ENCODE measurements at regions not wholly inside any gene's neighbourhood (a gene's known extent, or its start where the extent isn't known, plus 50 kb on each side); places are given as distances from the start of the nearest gene placed in this dataset.

DNA sequence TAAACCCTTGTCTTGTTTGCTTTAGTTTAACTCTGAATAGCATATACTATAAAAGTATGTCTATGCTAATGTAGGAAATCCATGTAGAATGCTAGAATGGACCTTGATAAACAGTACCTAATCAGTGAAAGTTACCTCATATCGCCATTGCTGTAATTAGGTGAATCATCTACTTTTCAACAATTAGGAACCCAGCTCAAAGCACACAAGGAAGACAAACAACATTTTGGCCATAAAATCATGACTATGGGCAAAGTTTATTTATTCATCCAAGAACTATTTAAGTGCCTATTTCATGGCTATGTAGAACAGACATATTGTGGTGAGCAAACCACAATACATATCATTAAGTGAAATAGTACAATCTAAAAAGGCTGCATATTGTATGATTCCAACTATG lies 1043.2 kb downstream of the BRINP3 start:
- DNase-seq, result no peak

DNA sequence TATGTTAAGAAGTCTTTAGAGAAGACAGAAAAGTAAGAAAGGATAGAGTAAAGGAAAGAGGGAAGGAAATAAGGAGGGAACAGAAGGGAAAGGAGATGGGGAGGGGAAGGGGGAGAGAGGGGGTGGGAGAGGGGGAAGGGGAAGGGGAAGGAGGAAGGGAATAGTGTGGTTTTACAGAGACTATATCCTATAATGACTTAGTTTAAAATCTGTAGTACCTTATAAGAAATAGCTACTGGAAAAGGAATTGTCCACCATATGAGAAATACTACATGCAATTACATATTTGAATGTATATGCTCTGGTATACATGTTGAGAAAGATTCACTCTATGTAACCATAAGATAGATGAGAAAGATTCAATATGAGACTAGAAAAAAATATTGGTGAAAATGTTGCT lies 1042.3 kb downstream of the BRINP3 start:
- no peak for DNase-seq

DNA sequence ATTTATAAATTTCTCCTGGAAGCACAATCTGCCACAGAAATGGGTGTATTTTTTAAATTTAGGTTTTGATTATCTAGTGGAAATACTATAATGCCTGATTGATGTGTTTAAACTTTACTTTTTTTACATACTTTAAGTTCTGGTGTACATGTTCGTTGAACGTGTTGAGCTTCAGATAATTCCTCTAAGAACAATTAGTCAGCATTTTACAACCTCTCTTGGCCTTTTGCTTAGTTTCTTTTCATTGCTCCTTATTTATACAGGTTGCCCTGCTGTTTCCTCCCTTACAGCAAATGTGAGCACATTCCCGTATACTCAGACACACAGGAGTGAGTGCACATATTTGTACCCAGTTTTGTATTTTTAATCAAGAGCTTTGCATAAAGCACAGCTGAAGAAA lies 1038.9 kb downstream of the BRINP3 start:
- DNase-seq, result no peak

DNA sequence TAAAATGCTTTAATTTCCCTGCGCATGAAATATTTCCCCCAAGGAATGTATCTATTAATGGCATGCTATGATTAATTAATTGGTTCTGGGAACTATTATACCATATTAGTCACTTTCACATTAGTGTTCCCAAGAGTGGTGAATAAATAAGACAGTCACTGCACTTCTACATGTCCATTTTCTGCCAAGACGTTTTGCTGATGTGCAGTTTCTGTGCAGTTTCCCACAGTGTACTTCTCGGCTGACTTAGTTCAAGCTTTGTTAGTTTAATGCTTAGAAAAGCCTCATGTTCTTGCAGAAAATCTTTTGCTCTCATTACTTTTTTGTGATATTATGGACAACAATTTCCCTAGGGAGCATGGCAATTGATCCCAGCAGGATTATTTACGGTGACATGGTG lies 1014.5 kb downstream of the BRINP3 start:
- DNase-seq, result no peak

DNA sequence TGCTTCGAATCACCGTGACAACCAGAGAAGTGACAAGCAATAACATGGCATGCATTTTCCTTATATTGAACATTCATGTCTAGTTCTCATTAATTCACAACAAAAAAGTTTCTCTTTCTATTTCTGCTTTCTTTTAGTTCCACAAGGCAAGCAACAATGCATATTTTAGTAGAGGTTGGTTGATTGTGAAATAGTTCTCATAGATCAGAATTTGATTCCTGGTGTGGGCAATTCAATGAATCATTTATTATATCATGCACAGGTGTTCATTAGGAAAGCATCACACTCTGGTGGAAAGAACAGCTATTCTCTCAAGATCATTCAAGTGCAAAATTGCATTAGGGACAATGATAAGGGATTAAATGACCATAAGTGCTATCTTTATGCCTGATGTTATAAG lies 980.9 kb downstream of the BRINP3 start:
- no peak for DNase-seq

DNA sequence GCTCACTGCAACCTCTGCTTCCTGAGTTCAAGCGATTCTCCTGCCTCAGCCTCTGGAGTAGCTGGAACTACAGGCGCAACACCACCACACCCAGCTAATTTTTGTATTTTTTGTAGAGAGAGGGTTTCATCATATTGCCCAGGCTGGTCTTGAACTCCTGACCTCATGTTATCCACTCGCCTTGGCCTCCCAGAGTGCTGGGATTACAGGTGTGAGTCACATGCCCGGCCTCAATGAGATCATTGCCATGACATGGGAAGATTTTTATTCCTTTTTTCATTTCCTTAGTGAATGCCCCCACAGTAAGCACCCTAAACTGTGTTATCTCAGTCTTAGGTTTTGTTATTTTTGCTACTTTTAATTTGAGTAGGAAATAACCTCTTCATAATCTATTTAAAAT lies 977.9 kb downstream of the BRINP3 start:
- no peak for DNase-seq

DNA sequence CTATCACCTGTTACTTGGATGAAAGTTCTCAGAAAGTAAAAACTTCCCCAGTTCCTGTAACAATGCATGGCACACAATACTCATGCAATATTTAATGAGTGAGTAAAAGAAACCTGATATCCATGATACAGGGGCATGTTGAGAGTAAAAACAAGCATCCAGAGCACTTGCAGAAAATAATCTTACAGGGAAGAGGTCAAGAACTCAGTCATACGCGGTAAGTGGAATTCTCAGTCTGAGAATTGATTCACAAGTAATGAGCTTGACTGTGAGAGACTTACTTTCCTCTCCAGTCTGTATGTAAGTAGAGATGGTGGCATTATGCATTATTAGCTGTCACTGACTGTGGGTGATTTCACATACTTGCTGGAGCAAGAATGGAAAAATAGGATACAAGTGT lies 976.9 kb downstream of the BRINP3 start:
- no peak for DNase-seq

DNA sequence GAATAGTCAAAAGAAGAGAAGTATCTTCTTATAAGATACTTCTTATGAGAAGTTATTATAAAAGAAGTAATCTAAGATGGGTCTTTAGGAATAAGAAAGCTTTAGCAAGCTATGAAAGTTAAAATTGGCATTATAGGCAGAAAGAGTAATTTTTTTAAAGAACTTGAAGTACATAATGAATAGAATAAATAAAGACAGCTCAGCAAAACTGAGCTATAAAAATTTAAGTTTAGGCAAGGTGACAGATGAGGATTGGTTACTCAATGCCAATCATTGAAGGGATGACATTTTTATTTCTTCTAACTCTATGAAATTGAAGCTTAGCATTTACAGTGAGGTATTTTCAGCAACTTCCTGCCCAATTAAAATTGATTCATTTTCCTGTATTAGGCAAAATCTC lies 966.8 kb downstream of the BRINP3 start:
- no peak for DNase-seq

DNA sequence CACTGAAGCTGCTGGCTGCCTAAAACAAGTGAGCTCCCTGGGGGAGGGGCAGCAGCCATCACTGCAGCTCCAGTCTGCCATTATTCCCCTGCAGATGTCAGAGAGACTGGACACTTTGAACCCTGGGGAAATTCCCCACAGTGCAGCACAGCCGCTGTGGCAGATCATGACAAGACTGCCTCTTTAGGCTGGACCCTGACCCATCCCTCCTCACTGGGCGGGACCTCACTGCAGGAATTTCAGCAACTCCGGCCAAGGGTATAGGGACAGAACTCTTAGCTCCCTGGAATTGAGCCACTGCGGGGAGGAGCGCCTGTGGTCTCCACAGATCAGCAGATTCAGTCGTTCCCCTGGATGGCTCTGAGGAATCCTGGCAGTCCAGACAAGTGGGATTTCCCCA lies 964.6 kb downstream of the BRINP3 start:
- no peak for DNase-seq

DNA sequence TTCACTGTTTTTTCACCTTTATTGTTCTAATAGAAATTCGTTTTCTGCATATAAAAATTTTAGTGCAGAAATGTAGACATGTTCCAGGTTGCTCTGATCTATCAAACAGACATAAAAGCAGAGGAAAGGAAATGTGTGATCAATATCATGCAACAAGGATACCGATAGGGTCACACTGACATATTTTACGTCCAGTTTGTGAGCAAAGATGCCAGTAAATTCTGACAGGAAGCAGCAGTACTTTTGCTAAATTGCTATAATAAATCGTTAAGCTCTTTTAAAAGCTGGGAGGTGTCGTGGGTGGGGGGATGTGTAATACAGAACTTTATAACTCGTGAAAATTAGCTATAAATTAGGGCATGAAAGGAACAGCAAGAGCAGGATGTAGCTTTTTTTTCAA lies 955.2 kb downstream of the BRINP3 start:
- no peak for DNase-seq

DNA sequence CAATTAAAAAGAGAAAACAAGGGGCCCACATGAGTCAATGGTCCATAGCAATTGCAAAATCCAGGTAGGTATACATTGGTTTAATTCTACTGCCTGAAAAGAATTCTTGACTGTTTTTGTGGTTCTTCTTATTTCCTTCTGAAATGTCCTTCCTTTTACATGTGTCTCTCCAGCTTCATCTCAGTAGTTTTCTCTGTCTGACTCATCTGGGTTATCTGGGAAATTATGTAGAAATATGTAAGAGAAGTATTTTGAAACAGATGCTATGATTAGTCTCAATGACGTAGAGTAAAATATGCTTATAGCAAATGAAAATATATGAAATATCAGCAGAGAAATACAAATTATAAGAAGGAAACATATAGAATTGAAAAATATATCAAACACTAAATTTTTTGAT lies 953.2 kb downstream of the BRINP3 start:
- no peak for DNase-seq

DNA sequence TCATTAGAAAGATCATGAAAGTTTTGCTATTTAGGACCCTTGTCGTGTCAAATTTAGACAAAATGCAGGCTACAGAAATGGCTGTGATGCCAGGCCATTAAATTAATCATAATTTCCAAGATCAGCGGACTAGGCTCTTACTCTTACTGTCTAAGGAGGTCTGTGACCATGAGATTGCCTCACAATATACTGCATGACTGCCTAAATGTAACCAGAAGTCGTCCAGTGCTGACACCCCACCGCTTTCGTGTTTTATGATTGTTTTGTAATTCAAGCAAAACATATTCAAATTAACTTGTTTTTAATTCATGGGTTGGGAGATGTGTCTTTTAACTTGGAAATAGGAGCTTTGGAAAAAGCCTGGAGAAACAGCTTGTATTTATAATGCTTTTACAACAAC lies 947.5 kb downstream of the BRINP3 start:
- DNase-seq, result no peak

DNA sequence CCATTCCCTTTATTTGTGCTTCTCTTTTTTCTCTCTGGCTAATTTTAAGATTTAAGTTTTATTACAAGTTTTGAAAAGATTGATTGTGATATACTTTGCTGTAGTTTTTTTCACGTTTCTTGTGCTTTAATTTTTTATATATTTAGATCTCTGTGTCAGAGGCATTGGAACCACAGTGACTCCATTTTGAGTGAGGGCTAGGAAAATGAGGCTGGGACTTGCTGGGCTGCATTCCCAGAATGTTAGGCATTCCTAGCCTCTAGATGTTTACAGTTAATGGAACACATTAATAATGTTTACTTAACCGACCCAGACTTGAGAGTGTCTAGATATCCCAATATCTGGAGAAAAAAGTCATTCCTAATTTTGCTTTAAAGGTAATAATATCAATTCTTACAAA lies 939.4 kb downstream of the BRINP3 start:
- no peak for DNase-seq

DNA sequence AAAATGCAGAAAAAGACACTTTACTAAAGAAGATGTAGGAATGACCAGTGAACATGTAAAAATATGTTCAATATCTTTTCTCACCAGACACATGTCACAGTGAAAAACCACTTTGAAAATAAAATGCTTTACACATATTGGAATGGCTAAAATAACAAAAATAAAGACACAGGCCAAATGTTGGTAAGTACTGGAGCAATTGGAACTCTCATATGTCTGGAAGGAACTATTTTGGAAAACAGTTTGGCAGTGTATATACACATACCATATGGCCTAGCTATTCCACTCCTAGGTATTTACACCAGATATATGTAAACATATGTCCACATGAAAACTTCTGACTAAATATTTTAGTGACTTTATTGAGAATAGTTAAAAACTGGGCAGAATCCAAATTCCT lies 927.2 kb downstream of the BRINP3 start:
- no peak for DNase-seq

DNA sequence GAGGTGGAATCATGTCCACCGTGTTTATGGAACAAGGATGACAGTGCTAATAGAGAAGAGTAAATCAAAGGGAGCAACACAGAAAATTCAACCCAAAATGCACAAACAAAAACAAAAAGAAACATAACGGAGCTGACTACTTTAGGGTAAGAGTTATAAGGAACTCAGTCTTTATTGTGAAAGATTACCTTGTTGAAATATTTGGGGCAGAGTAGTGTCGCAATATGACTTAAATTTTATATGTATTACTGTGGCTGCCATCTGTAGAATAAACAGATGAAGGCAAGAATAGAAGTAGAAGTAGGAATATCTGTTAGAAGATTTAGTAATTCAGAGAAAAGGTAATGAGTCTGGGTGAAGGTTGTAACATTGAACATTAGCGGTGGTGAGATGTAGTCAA lies 913.9 kb downstream of the BRINP3 start:
- no peak for DNase-seq

DNA sequence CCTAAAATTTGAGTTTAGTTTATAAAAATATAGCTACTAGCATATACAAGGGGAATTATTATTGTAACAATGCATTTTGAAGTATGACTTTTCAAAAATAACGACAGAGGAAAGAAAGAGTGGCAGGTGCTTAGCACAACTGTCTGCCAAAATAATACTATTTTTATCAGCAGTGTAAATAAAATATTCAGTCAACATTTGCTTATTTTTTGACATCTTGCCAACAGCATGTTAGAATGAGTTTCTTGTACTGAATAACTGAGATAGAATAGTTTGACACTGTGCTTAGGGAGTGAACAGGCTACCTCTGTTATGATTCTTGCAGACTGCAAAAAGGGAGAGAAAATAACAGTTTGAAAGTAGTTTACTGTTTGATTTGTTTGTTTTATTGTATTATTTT lies 909.8 kb downstream of the BRINP3 start:
- DNase-seq, result peak; percentile 16

DNA sequence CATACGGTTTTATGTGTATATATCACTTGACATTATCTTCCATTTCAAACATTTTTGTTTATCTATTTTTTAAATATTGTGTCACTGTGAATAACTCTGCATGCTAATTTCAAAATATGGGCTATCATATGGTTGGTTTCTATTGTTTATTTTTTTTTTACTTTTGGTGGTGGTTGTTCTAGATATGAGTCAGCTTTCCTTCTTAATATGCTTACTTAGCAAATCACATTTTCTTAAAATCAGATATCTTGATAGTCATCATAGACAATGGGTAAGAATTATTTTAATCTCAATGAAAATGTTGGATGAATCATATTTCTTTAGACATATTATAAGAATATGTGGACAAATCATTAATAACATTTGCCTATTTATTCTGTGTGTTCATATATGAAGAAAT lies 881.5 kb downstream of the BRINP3 start:
- no peak for DNase-seq

DNA sequence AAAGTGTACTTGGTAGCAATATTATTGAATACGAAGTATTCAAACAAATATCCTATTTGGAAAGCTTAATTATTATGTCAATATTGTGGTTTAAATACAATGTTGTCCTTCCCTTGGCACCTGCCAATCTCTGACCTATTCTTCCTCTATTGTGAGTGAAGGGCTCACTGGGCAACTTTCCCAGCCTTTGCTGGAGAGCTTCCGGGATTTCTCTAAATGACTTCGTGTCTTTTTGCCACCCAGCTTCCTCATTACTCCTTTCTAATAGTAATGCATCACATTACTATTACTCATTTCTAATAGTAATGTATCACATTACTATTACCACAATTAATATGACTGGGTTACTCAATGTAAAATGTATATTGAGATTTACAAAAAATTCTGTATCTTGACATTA lies 880.6 kb downstream of the BRINP3 start:
- peak; percentile 96 for DNase-seq

DNA sequence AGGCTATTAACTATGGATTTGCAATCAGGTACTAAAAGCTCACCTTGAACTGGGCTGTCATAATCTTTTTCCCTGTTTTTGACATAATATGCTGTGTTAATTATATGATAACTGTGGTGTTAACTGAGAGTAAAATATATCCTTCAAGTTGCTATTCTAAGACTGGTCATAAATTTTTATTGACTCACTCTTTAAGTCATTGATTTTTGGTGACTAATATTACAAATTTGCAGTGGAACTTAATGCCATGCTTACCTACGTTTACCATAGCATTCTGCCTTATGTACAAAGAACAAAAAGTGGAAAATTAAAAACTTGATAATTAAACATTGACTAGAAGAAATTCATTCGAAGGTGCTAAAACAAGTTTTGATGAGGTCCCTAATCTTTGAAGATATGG lies 872.4 kb downstream of the BRINP3 start:
- no peak for DNase-seq

DNA sequence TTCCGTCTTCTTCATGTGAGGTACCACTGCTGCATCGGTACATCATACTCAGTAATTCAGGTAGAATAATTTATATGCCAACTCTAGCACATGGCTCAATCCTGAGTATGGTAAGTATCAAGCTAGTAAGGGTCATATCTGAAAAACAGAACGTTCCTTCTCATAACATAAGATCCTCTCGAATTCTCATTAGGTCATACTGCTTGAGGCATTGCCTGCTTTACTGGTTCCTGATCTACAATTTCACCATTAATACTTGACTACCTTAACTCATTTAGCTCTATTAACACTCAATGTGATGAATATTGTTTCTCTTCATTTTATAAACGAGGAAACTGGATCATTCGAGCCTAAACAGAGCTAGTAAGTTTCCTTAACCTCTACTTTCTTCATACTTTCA lies 871.6 kb downstream of the BRINP3 start:
- no peak for DNase-seq

DNA sequence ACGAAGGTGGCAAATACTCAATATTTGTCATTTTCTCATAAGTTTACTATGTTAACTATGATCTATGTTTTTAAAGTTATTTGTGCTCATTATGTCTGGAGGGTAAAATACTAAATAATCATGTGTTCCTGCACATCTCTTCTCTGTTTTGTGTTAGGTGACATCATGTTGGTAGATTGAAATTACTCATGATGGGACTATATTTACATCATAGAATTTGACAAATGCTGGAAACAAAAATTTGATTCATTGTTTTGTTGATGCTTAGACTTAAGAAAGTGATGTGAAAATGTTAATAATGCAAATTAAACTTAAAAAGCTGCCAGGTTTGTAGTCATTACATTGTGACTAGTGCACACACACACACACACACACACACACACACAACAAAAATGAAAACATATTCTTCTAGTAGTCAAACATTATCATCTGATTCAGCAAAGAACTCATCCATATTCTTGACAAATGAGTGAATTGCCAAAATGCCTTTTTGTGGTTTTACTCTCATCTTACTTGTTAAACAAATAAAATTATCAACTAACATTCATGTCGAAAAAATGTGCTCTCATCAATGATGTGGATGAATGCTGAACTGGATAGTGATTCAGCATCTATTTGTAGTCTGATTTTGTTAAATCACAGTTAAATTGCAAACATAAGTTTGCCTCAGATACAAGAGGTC lies 870.7 kb downstream of the BRINP3 start:
- DNase-seq, result no peak

DNA sequence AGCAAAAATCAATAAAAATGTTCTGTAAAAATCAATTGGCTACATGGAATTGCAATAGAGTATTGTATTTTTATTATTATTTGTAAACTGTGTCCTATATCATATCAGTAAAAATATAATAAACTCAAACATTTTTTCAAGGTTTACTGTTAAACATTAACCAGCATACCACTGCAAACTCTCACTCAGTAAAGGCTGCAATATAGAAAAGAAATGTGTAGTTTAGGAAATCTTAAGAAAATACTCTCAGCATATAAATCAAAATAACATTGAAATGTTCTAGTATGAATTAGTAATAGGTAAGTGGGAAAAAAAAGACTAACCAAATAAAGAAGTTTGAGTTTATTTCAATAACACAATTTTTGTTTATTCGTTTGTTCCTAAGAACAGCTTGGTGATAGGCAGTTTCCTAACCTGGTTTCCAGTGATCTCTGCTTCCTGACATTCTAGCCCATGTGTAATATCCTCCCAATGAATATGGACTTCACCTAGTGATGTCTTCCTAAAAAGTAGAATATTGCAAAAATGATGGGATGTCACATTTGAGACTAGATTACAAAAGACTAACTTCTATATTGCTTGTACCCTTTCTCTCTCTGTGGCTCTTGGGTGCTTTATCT lies 870.1 kb downstream of the BRINP3 start:
- no peak for DNase-seq

DNA sequence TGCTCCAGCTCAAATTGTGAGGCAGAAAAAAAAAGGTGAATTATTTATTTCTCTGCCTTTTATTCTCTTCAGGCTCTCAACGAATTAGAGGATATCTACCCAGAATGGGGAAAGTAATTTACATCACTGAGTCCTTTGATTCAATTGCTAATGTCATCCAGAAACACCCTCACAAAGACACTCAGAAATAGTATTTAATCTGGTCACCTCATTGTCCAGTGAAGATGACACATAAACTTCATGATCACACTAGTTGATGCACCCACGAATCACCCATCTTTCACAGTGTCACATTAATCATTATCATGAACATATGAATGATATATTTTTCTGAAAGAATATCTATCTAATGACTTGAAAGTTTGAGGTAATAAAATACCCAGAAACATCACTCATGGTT lies 868.5 kb downstream of the BRINP3 start:
- DNase-seq, result no peak

DNA sequence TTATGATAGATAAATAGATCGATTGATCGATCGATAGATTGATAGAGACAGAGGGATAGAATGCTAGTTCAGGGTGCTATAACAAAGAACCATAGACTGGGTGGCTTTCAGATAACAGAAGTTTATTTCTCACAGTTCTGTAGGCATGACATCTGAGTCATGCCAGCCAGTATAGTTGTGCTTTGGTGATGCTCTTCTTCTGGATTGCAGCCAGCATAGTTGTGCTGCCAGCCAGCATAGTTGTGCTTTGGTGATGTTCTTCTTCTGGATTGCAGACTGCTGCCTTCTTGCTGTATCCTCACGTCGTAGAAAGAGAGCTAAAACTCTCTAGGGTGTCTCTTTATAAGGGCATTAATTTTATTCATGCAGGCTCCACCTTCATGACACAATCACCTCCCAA lies 860.8 kb downstream of the BRINP3 start:
- DNase-seq, result no peak

DNA sequence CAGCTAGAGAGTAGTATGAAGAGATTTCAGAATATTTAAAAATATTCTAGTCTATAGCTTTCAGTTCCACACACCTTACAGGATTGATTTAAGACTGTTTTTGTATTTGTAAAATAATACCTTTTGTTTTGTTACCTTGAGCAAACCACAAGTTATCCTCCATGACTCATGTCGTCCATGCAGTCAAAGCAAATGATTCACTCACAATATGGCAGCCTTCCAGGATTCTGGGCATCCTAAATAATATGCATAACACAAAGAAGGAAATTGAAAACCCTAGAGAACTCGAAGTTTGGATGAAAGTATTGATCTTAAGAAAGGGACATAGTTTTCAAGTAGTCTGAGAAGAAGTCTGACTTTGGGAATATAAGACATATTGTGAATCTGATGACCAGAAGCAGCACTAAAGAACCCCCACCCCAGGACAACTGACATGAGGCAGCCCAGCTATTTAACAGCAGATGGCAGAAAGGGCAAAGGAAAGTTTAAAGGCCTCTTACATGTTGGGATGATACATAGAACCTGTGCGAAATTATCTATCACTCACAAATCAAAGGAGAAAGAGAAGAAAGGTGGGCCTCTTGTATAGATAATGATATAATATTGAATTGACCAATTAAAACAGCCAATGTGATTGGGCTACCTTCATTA lies 857.9 kb downstream of the BRINP3 start:
- DNase-seq, result peak; percentile 15
